IPS-20b (cell line): ENCODE measurements at regions not wholly inside any gene's neighbourhood (a gene's known extent, or its start where the extent isn't known, plus 50 kb on each side); places are given as distances from the start of the nearest gene placed in this dataset.

Experiments used
- H3K27ac ChIP-seq: one replicate; pipeline ENCODE4 v1.5.1; 2013; ENCODE audit warnings: low read length
- H3K27me3 ChIP-seq: 2 replicates; pipeline ENCODE4 v1.6.1; 2013; ENCODE audit warnings: mild to moderate bottlenecking, low read length, inconsistent platforms; ENCODE audit not compliant: insufficient read depth
- H3K36me3 ChIP-seq: 2 replicates; pipeline ENCODE4 v1.6.1; 2013; ENCODE audit warnings: low read depth, mild to moderate bottlenecking, inconsistent platforms, low read length, moderate library complexity; ENCODE audit not compliant: insufficient read depth
- H3K4me1 ChIP-seq: 2 replicates; pipeline ENCODE4 v1.6.1; 2013; ENCODE audit warnings: mild to moderate bottlenecking, control low read depth, inconsistent platforms, low read length, moderate library complexity; ENCODE audit not compliant: insufficient read depth
- H3K4me3 ChIP-seq: 2 replicates; pipeline ENCODE4 v1.5.1; 2013; ENCODE audit warnings: mild to moderate bottlenecking, low read length, inconsistent platforms
- H3K9ac ChIP-seq: 2 replicates; pipeline ENCODE4 v1.6.1; 2013; ENCODE audit warnings: low read depth, mild to moderate bottlenecking, inconsistent platforms, low read length, moderate library complexity
- H3K9me3 ChIP-seq: 2 replicates; pipeline ENCODE4 v1.6.1; 2013; ENCODE audit warnings: mild to moderate bottlenecking, low read depth, low read length, inconsistent platforms; ENCODE audit not compliant: insufficient read depth

DNA sequence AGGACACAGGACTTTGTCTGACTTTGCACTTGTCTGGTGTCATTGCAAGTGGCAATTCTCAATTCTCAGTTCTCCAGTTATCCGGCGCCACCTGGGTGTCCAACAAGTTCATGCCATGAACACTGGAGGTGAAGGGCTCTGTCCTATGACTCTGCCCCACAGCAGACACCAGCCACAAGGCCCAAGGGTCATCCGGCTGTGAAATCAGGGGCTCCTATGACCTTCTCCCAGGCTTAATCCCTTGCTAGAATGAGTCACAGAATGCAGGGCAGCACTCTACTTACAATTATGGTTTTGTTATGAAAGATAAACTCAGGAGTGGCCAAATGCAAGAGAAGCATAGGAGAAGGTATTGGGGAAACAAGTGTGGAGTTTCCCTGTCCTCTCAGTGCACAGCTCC lies 392.0 kb downstream of the GADD45G start:
- no peaks in the 10 kb centered on the region for H3K27me3 ChIP-seq
- H3K27ac ChIP-seq: no peak overlapping the region
- no peak overlapping the region for H3K9ac ChIP-seq
- H3K36me3 ChIP-seq: no peaks in the 10 kb centered on the region
- H3K4me3 ChIP-seq: no peak overlapping the region
- H3K9me3 ChIP-seq: no peaks in the 10 kb centered on the region
- peaks cover 11% of the 10 kb centered on the region for H3K4me1 ChIP-seq

DNA sequence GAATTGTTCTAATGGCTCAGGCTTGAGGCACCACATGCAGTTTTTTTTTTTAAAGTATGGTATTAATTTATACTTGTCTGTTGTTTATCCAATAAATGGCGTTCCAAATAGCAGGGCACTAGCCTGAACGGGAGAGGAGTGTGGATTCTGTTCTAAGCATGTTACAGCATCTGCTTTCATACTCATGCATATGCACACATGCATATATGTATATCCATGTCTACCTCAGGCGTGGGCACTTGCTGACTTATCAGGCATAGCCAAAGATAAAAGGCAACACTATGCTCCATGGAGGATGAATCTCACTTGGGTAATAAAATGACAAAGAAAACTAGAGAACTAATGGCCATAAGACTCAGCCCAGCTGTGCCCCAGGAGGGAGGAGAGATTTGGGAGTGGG lies 393.8 kb downstream of the GADD45G start:
- no peak overlapping the region for H3K9ac ChIP-seq
- peaks cover 11% of the 10 kb centered on the region for H3K4me1 ChIP-seq
- H3K27me3 ChIP-seq: no peaks in the 10 kb centered on the region
- no peak overlapping the region for H3K4me3 ChIP-seq
- no peaks in the 10 kb centered on the region for H3K36me3 ChIP-seq
- no peaks in the 10 kb centered on the region for H3K9me3 ChIP-seq
- no peak overlapping the region for H3K27ac ChIP-seq

DNA sequence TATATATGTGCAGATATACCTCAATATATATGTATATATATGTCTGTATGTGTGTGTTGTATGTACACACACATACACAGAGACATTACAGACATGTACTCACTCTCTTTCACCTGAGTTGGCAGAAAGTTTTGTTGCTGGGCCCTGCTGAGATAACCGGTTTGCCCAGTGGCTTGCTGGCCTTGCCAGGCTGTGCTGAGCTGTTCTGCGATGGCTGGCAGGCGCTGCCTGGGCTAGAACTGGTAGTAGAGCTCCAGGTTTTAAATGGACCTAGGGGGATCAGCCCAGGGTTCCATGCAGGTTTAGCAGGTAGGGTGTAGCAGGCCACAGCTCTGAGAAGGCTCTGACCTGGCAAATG lies 394.3 kb downstream of the GADD45G start:
- H3K4me3 ChIP-seq: no peak overlapping the region
- no peaks in the 10 kb centered on the region for H3K36me3 ChIP-seq
- H3K9ac ChIP-seq: no peak overlapping the region
- H3K27me3 ChIP-seq: no peaks in the 10 kb centered on the region
- no peak overlapping the region for H3K27ac ChIP-seq
- no peaks in the 10 kb centered on the region for H3K9me3 ChIP-seq
- peaks cover 8% of the 10 kb centered on the region for H3K4me1 ChIP-seq

DNA sequence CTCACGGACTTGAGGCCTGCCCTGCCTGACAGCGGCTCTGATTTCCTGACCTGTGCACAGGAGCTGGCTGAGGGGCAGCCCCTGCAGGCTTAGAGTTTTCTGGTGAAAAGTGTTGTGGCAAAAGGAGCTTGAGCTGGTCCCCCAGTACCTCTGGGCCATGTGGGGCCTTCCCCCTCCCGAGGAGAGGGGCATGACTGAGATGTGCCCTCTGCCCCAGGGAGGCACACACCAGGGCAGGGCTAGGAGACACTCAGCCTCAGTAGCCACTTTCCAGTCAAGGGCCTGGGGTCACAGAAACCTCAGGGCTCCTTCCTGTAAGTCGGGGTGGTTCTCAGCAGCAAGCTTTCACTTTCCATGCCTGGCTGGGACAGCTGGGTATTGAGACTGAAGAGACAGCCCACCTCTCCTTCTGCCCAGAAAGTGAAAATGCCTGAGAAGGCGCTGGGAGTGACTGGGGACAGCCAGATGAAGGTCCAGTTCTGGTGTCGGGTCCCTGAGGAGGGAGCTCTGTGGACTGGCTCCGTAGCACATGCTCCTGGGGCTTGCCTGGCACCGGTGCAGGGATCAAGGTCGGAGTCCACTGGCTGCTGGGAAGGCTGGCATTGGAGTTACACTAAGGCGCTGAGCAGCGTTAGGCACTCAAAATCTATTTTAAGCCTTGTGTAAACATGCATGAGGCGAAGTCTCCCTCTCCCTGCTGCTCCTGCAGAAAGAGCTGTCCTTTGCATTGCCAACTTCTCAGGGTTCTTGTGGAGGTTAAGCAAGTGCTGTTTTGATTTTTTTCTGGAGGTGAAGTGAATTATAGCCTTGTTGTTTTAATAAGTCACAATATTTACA lies 394.9 kb downstream of the GADD45G start:
- Histone ChIP-seq H3K4me1 (peaks cover 2% of the 10 kb centered on the region; the same call in 1 of the 2 replicates), H3K4me3 (no peak overlapping the region), H3K27me3 (no peaks in the 10 kb centered on the region), H3K9ac (no peak overlapping the region), H3K36me3 (no peaks in the 10 kb centered on the region), H3K27ac (no peak overlapping the region), H3K9me3 (no peaks in the 10 kb centered on the region)

GRCh38 chr9:90000925-90001324 lies 396.1 kb downstream of the GADD45G start:
- H3K36me3 ChIP-seq: no peaks in the 10 kb centered on the region
- no peaks in the 10 kb centered on the region for H3K27me3 ChIP-seq
- H3K27ac ChIP-seq: no peak overlapping the region
- H3K4me3 ChIP-seq: no peak overlapping the region
- no peaks in the 10 kb centered on the region for H3K9me3 ChIP-seq
- H3K9ac ChIP-seq: no peak overlapping the region
- no peaks in the 10 kb centered on the region for H3K4me1 ChIP-seq

DNA sequence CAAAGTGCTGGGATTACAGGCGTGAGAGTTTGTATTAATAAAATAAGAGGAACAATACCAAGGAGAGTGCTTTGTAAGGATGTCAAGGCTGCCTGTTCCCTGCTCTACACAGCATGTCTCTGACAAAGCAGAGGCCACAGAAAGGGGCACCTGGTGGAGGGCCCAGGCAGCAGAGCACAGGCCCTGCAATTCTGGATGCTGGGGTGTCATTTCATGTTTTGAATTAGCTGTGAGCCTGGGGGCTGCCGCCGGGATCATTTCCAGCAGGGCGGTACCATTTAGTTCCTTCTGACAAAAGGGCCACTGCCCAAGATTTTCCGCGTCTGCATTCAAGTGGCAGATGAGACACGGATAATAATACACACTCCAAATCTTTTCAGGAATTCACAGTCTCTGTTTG lies 396.9 kb downstream of the GADD45G start:
- Histone ChIP-seq H3K36me3 (no peaks in the 10 kb centered on the region), H3K9ac (no peak overlapping the region), H3K27ac (no peak overlapping the region), H3K27me3 (no peaks in the 10 kb centered on the region), H3K4me1 (no peaks in the 10 kb centered on the region), H3K9me3 (no peaks in the 10 kb centered on the region), H3K4me3 (no peak overlapping the region)

DNA sequence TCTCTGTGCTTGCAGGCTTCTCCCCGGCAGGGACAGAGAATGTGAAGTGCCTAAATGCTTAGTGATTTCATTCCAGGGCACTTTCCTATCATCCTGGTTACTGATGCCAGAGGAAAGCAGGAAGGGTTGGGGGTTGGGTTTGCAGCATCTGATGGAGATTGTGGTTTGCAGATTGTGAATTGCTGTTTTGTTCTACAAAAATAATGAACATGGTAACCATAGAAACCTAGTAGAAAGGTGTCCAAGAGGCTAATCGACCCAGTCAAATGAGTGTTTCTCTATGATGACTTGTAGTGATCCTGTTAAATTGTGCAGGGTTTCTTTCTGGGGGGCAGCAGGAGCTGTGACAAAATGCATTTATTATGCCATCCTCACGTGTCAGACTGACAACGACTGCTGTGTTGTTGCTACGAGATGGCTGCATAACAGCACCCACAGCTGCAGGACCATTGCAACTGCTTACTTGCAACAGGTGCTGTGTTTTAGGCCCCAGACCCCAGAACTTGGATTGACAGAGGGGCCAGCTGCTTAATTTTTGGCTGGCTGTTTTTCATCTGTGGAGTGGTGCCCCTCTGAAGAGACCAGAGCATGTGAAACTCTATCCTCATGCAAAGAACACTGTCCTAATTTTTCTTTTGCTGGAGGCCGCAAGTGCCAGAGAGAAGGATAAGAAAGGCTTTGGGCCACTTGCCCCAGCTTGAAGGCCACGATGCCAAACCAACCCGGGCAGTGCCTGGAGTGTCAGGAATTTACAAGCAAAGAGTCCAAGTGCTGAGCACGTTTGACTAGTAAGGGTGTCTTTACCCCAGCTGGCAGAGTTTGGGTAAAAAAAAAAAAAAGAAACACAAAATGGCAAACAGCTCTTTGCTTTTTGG lies 397.8 kb downstream of the GADD45G start:
- Histone ChIP-seq H3K9me3 (no peaks in the 10 kb centered on the region), H3K27ac (no peak overlapping the region), H3K4me1 (peaks cover 3% of the 10 kb centered on the region; the same call in 1 of the 2 replicates), H3K27me3 (no peaks in the 10 kb centered on the region), H3K4me3 (no peak overlapping the region), H3K36me3 (no peaks in the 10 kb centered on the region), H3K9ac (no peak overlapping the region)

GRCh38 chr9:90005388-90005787 lies 400.6 kb downstream of the GADD45G start:
- Histone ChIP-seq H3K9me3 (no peaks in the 10 kb centered on the region), H3K4me3 (no peak overlapping the region), H3K27ac (no peak overlapping the region), H3K9ac (no peak overlapping the region), H3K4me1 (peaks cover 11% of the 10 kb centered on the region), H3K36me3 (no peaks in the 10 kb centered on the region), H3K27me3 (no peaks in the 10 kb centered on the region)

GRCh38 chr9:90007516-90008440 lies 403.0 kb downstream of the GADD45G start:
- H3K4me1 ChIP-seq: peaks cover 11% of the 10 kb centered on the region
- H3K27ac ChIP-seq: peak overlapping the region; percentile 33
- no peaks in the 10 kb centered on the region for H3K9me3 ChIP-seq
- H3K27me3 ChIP-seq: no peaks in the 10 kb centered on the region
- no peak overlapping the region for H3K9ac ChIP-seq
- H3K36me3 ChIP-seq: no peaks in the 10 kb centered on the region
- no peak overlapping the region for H3K4me3 ChIP-seq

DNA sequence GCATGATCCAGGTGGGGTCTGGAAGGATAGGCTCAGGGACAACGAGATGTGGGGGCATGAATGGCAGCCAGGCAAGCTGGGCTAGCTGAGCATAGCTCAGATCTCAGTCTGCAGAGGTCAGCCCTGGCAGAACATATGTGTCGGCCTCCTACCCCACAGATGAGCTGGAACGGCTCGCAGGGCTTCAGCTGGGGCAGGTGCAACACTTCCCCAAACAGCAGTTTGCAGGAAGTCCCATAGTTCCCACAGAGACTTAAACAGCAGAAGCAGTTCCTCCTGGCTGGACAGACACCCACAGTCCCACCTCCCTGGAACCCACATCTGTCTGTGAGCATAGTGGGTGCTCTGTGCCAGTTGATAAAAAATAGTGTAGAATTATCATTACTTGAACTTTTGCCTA lies 404.6 kb downstream of the GADD45G start:
- Histone ChIP-seq H3K9ac (no peak overlapping the region), H3K4me3 (no peak overlapping the region), H3K4me1 (peaks cover 11% of the 10 kb centered on the region), H3K27ac (no peak overlapping the region), H3K9me3 (no peaks in the 10 kb centered on the region), H3K27me3 (no peaks in the 10 kb centered on the region), H3K36me3 (no peaks in the 10 kb centered on the region)

GRCh38 chr9:90010793-90011192 lies 406.0 kb downstream of the GADD45G start:
- no peaks in the 10 kb centered on the region for H3K9me3 ChIP-seq
- H3K27ac ChIP-seq: no peak overlapping the region
- no peak overlapping the region for H3K4me3 ChIP-seq
- no peaks in the 10 kb centered on the region for H3K27me3 ChIP-seq
- H3K4me1 ChIP-seq: peaks cover 11% of the 10 kb centered on the region
- no peaks in the 10 kb centered on the region for H3K36me3 ChIP-seq
- H3K9ac ChIP-seq: no peak overlapping the region
